ENCODE measurements at regions not wholly inside any gene's neighbourhood (a gene's known extent, or its start where the extent isn't known, plus 50 kb on each side); places are given as distances from the start of the nearest gene placed in this dataset.

- DNase-seq (ENCODE audit: low read depth, low spot score): no peak
- POLR2A ChIA-PET: interaction anchor here (0.7 kb wide), 1 partner anchor 949 kb away, joined by 3 read pairs; no protein-coding TSS in a partner anchor
- CTCF ChIA-PET: interaction anchor here (0.6 to 2.3 kb wide), 2 partner anchors 70 to 102 kb away, joined by 3 to 6 read pairs; no protein-coding TSS in a partner anchor
- H3K4me3 ChIP-seq (ENCODE audit: low read depth, low read length): no peak overlapping the region
- TF ChIP-seq CTCF (IDR thresholded peaks at IDR 0.05; ENCODE audit: insufficient read depth, low read length, missing control alignments): no peak
These were observed 407.8 kb downstream of the DUSP10 start for GRCh38 chr1:221334062-221334461.

GRCh38 chr1:221335161-221336101, 406.5 kb downstream of the DUSP10 start:
- peak; percentile 58 for DNase-seq (ENCODE audit: low read depth, low spot score)
- CTCF ChIA-PET: interaction anchor here (0.9 to 2.3 kb wide), 6 partner anchors 18 to 1120 kb away, joined by 3 to 6 read pairs (median 4); no protein-coding TSS in a partner anchor
- H3K4me3 ChIP-seq (ENCODE audit: low read depth, low read length): no peak overlapping the region; the same call in 1 of the 2 replicates

GRCh38 chr1:221336126-221336525, 405.8 kb downstream of the DUSP10 start:
- ChIA-PET CTCF (interaction anchor here (0.9 to 1.9 kb wide), 4 partner anchors 17 to 72 kb away, joined by 3 to 6 read pairs (median 4); no protein-coding TSS in a partner anchor), POLR2A (interaction anchor here (0.7 kb wide), 1 partner anchor 269 kb away, joined by 5 read pairs; no protein-coding TSS in a partner anchor)
- H3K4me3 ChIP-seq (ENCODE audit: low read depth, low read length): no peak overlapping the region; the same call in 1 of the 2 replicates
- no peak for TF ChIP-seq CTCF (IDR thresholded peaks at IDR 0.05; ENCODE audit: insufficient read depth, low read length, missing control alignments)
- no peak for DNase-seq (ENCODE audit: low read depth, low spot score)

More at GRCh38 chr1:221335161-221336101, 406.5 kb downstream of the DUSP10 start:
- POLR2A ChIA-PET: interaction anchor here (0.7 to 1.0 kb wide), 2 partner anchors 11 to 270 kb away, joined by 3 to 5 read pairs; no protein-coding TSS in a partner anchor
- TF ChIP-seq CTCF (IDR thresholded peaks at IDR 0.05; ENCODE audit: insufficient read depth, low read length, missing control alignments): no peak

GRCh38 chr1:221337106-221337505, 404.8 kb downstream of the DUSP10 start:
- CTCF ChIA-PET: interaction anchor here (1.5 to 1.9 kb wide), 2 partner anchors 29 to 73 kb away, joined by 4 to 6 read pairs; no protein-coding TSS in a partner anchor
- POLR2A ChIA-PET: no interaction called here
- no peak overlapping the region for H3K4me3 ChIP-seq (ENCODE audit: low read depth, low read length)
- no peak for TF ChIP-seq CTCF (IDR thresholded peaks at IDR 0.05; ENCODE audit: insufficient read depth, low read length, missing control alignments)
- no peak for DNase-seq (ENCODE audit: low read depth, low spot score)

- no peak for TF ChIP-seq CTCF (IDR thresholded peaks at IDR 0.05; ENCODE audit: insufficient read depth, low read length, missing control alignments)
- POLR2A ChIA-PET: no interaction called here
- no peak for DNase-seq (ENCODE audit: low read depth, low spot score)
- CTCF ChIA-PET: no interaction called here
- H3K4me3 ChIP-seq (ENCODE audit: low read depth, low read length): no peak overlapping the region
These were observed 398.8 kb downstream of the DUSP10 start for GRCh38 chr1:221343136-221343535.

- ChIA-PET POLR2A (no interaction called here), CTCF (no interaction called here)
- no peak for TF ChIP-seq CTCF (IDR thresholded peaks at IDR 0.05; ENCODE audit: insufficient read depth, low read length, missing control alignments)
- no peak for DNase-seq (ENCODE audit: low read depth, low spot score)
- no peak overlapping the region for H3K4me3 ChIP-seq (ENCODE audit: low read depth, low read length)
These were observed 398.3 kb downstream of the DUSP10 start for GRCh38 chr1:221343607-221344006.

Measured in AG04449 (cell line).